ENCODE measurements at regions not wholly inside any gene's neighbourhood (a gene's known extent, or its start where the extent isn't known, plus 50 kb on each side); places are given as distances from the start of the nearest gene placed in this dataset.
A peak's percentile ranks its signal among the peaks of the same experiment; 100 is the strongest.
"Not testable (repeated sequence)": the region's sequence is repeated elsewhere in the genome, so short reads cannot be mapped to it uniquely, and the experiment has no call there.

DNA sequence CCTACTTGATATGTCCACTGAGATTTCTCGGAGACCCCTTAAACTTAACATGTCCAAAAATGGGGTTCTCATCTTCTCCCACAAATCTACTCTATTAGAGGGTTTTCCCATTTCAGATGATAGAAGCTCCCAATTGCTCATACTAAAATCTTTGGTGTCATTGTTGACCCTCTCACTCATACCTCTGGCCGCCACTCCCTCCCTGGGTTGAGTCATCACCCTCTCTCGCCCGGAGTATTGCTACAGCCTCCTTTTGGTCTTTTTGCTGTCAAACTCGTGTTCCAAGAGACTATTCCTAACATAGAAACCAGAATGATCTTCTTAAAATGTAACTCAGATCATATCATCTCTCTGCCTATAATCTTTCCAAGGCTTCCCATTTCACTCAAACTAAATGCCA is 91.0 kb upstream of the GNAQ start:
- no peak for DNase-seq

DNA sequence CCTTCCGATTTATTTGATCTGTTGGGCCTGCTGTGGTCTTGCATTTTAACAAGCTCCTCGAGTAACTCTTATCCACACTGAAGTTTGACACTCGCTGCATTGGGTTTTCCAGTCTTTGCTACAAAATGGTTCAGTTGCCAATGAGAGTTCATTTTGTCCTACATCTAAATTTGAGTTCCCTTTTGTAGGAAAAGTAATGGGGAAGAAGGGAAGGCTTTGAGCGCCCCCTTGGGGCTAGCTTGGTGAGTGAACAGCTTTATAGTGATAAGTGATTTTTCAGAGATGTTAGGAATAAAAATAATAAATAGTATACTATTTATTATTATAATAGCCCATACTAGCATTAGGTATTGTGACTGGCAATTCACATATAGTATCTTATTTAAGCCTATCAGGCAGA is 89.9 kb upstream of the GNAQ start:
- peak; percentile 53 for DNase-seq

DNA sequence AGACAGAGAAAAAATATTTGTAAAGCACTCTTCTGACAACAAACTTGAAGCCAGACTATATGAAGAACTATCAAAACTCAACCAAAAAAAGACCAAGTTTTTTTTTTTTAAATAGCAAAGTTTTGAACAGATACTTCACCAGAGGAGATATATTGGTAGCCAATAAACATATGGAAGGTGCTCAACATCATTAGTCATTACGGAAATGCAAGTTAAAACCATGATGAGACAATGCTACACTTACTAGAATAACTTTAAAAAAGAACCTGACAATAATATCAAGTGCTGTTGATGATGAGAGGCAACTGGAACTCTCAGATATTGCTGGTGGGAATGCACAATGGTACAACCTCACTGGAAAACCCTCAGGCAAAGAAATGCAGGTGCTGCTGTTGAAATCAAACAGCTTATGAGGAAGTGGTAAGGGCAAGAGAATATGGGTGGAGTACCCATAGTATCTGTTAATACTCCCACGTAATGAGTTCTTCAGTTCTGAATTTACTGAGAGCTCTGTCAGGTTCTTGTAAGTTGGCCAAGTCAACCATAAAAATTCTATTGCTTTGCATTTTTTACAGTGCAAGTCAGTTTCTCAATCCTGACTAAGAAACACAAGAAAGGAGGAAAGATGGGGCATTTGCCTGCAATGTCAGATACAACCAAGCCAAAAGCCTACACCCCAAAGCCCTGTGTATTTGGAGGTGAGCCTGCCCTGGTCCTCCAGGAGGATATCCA is 87.3 kb upstream of the GNAQ start:
- DNase-seq = no peak

DNA sequence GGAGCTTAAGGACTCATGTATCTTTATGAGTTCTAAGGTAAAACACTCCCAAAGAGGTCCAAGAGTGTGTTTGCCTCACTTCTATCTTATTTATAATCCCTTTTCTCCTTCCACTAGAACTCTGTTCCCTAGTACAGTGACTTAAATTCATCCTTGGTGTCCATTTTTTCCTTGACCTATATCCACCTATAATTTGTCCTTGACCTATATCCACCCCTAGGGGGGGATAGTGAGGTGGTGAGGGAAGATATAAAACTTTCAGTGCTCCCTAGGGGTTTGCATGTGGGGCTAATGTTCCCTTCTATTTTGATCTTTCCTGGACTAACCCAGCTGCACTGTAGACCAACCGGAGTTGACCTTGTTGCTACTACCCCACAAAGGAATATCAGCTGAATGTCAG is 83.5 kb upstream of the GNAQ start:
- DNase-seq = no peak

DNA sequence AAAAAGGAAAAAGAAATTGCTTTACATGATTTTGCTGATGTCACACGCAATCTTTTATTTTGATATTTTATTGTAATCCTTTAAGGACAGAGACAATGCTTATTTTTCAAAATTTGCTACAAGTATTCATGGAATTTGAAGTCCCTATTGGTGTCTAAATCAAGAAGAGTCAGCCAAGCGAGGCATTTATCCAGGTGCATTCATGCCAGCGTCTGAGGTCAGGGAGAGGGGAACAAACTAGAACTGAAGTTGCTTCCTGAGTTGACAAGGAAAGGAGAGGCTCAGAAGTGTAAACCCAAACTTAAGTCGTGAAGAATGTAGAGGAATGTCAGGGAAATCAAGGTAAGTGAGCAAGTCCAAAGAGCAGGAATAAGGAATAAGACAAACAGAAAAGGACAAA is 83.0 kb upstream of the GNAQ start:
- no peak for DNase-seq

DNA sequence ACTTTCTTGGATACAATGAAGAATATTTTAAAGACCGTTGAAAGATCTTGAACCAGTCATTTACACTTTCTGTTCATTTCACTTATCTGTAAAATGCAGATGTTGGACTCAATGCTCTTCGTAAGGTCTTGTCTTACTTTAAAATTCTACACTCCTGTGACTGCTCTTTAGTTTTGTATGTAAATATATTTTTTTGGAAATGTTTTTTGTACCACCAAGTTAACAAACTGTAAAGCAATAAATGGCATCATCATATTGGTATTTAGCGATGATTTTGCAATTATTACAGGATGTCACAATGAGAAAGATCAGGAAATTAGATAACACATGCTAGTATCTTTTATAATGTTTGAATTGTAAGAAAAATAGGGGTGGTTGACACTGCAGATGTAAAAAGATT is 80.8 kb upstream of the GNAQ start:
- DNase-seq = no peak

DNA sequence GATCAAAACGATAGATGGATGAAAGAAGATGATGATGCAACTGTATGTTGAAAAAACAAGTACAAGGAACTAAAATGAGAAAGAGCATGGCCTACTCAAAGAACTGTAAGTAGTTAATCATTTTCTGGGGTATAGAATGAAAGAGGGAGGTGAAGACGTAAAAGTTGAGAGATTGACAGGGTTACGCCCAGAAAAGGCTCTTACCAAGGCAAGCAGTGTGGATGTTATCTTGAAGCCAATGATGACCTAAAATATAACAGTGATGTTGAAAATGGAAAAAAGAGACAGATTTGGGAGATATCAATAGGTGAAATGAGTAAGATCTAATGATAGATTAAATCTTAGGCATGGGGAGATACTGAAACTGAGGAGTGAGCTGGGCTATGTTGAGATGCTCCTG is 80.4 kb upstream of the GNAQ start:
- DNase-seq = no peak

DNA sequence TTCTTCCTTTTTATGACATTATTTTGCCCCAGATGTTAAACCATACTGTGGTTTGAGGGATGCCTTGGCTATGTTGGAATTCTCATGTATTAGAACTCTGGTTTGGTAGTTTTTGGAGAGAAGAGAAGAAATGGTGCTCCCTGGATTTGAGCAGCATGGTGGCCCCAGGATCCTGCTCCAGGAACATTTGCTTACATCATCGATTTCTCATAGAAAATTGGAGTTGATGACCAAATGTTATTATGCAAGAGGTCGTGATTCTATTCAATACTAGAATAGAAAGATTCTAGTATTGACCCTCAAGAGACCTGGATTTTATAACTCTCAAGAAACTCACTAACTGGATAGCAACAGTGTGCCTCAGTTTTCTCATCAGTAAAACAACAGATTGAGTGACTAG is 77.5 kb upstream of the GNAQ start:
- DNase-seq = no peak

DNA sequence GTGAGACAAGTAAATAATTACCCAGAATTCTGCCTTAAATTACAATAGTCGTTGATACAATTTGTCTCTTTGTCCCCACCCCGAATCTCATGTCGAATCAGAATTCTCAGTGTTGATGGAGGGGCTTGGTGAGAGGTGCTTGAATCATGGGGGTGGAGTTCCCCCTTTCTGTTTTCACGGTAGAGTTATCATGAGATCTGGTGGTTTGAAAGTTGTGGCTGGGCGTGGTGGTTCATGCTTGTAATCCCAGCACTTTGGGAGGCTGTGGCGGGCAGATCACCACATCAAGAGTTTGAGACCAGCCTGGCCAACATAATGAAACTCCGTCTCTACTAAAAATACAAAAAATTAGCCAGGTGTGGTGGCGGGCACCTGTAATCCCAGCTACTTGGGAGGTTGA is 75.0 kb upstream of the GNAQ start:
- not testable (repeated sequence) for DNase-seq

DNA sequence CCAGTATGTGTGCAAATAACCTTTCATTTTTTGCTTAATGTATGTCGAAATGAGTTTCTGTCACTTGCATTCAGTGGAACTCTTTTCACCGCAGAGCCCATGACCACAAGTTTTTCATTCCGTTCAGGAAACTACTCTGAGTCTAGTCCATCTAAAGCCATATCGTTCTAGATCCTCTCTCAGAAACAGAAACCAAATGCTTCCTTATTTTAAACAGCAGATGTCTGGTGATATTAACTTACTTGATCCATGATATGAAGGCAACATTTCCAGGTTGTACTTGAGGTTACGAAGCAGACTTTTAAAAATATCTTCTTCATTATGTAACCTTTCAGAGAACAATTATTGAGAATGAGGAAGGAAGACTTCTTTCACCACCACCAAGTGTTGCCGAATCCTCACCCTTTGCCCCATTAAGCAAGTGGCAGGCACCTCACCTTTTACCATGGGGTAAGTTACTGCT is 72.4 kb upstream of the GNAQ start:
- DNase-seq = no peak

DNA sequence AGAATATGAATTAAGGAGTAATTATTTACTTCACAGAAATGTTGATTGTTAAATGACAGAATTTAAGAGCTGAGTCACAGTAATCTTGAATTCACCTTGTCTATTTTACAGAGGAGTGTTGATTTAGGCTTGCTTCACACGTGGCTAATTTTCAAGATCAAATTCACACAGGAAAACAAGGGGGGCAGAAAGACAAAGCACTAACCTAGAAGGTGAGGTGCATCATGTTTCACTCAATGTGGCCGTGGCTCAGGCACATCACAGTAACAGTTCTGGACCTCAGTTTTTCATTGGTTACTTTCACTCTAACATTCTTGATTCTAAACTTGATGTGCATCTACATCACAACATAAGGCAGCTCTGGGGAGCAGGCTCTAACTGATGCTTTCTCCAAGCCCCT is 69.6 kb upstream of the GNAQ start:
- DNase-seq = peak; percentile 58

DNA sequence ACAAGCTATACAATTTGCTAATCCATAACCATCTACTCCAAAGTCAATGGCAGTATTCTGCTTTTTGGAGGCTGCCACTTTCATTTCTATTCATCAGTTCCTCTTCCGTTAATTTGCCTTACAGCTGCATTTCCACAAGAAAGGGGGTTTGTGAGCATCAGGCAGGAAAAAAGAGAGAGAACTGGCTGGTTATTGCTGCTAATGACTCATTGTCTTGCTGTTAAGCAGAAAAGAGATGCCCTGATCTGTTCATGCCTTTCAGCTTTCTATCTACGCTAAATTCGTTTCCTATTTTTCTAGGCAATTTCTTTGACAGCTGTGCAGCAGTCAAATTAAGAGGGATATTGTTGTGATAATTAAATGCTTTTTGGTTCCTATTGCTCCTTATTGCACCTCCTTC is 65.9 kb upstream of the GNAQ start:
- no peak for DNase-seq

DNA sequence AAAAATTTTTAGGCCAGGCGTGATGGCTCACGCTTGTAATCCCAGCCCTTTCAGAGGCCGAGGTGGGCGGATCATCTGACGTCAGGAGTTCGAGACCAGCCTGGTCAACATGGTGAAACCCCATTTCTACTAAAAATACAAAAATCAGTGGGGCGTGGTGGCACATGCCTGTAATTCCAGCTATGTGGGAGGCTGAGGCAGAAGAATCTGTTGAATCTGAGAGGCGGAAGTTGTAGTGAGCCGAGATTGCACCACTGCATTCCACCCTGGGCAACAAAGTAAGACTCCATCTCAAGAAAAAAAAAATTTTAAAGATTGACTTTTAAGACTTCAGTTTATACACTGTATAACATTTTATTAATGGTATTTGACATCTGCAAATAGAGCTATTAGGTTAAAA is 60.1 kb upstream of the GNAQ start:
- no peak for DNase-seq

DNA sequence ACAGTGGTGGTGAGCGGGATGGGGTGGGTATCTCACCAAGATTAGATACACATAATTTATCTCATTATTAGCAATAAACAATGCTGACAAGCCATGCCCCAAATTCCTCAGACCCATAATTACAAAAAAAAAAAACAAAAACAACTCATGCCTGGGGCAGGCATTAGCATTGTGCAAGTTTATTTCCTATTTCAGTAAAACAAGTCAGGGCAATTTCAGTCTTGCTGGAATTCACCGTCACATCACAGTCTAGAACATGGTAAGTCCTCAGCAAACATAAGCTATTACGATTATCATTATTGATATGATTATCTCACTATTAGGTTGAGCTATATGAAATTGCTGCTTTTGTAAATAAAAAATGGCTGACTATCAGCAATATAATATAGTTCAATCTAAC is 57.5 kb upstream of the GNAQ start:
- DNase-seq = no peak

DNA sequence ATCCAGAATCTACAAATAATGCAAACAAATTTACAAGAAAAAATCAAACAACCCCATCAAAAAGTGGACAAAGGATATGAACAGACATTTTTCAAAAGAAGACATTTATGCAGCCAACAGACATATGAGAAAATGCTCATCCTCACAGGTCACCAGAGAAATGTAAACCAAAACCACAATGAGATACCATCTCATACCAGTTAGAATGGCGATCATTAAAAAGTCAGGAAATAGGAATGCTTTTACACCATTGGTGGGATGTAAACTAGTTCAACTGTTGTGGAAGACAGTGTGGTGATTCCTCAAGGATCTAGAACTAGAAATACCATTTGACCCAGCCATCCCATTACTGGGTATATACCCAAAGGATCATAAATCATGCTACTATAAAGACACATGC is 56.6 kb upstream of the GNAQ start:
- DNase-seq = not testable (repeated sequence)
